Stimulated activated CD4-positive, alpha-beta T cell treated with anti-CD3 and anti-CD28 coated beads, Interleukin-1b, Interleukin-23, amount 100 ng/mL, for 1 hour (primary cell): ENCODE measurements at regions not wholly inside any gene's neighbourhood (a gene's known extent, or its start where the extent isn't known, plus 50 kb on each side); places are given as distances from the start of the nearest gene placed in this dataset.

Experiments
- DNase-seq, 2 donors: peaks; one replicate each; pipeline ENCODE4 v3.0.0-alpha.2; 2020; ENCODE audit warnings: low read depth in 2 of 2

- no peak for DNase-seq
These were observed 437.3 kb downstream of the BRINP1 start for GRCh38 chr9:118931941-118932340.

GRCh38 chr9:118938581-118938980 is 430.7 kb downstream of the BRINP1 start:
- DNase-seq: no peak

- DNase-seq: no peak
These were observed 428.8 kb downstream of the BRINP1 start for GRCh38 chr9:118940473-118940872.

- DNase-seq: no peak
These were observed 422.6 kb downstream of the BRINP1 start for GRCh38 chr9:118946669-118947068.

- no peak for DNase-seq
These were observed 414.4 kb downstream of the BRINP1 start for GRCh38 chr9:118954857-118955256.

GRCh38 chr9:118957585-118957984 is 411.6 kb downstream of the BRINP1 start:
- DNase-seq: no peak

GRCh38 chr9:118959366-118959765 is 409.9 kb downstream of the BRINP1 start:
- DNase-seq: no peak

- DNase-seq: no peak
These were observed 407.4 kb downstream of the BRINP1 start for GRCh38 chr9:118961857-118962256.

- DNase-seq: no peak
These were observed 406.8 kb downstream of the BRINP1 start for GRCh38 chr9:118962426-118962825.

GRCh38 chr9:118963674-118964073 is 405.6 kb downstream of the BRINP1 start:
- no peak for DNase-seq

- DNase-seq: no peak
These were observed 401.3 kb downstream of the BRINP1 start for GRCh38 chr9:118967901-118968300.

- no peak for DNase-seq
These were observed 393.5 kb downstream of the BRINP1 start for GRCh38 chr9:118975736-118976135.

- DNase-seq: no peak
These were observed 393.1 kb downstream of the BRINP1 start for GRCh38 chr9:118976160-118976559.

- no peak for DNase-seq
These were observed 384.6 kb downstream of the BRINP1 start for GRCh38 chr9:118984607-118985006.

- DNase-seq: no peak
These were observed 383.4 kb downstream of the BRINP1 start for GRCh38 chr9:118985851-118986250.

- DNase-seq: no peak
These were observed 382.1 kb downstream of the BRINP1 start for GRCh38 chr9:118987167-118987566.

- no peak for DNase-seq
These were observed 378.3 kb downstream of the BRINP1 start for GRCh38 chr9:118990949-118991348.

- no peak for DNase-seq
These were observed 377.6 kb downstream of the BRINP1 start for GRCh38 chr9:118991366-118992285.

- no peak for DNase-seq
These were observed 376.1 kb downstream of the BRINP1 start for GRCh38 chr9:118992813-118993794.

- DNase-seq: no peak
These were observed 375.3 kb downstream of the BRINP1 start for GRCh38 chr9:118993965-118994364.

GRCh38 chr9:119002491-119002890 is 366.7 kb downstream of the BRINP1 start:
- DNase-seq: no peak

GRCh38 chr9:119003201-119003611 is 366.0 kb downstream of the BRINP1 start:
- DNase-seq: no peak
